H1 (cell line): ENCODE measurements at regions not wholly inside any gene's neighbourhood (a gene's known extent, or its start where the extent isn't known, plus 50 kb on each side); places are given as distances from the start of the nearest gene placed in this dataset.

Source experiments
- EP300 ChIP-seq, 2 experiments: IDR thresholded peaks; 1 replicate in 1 of 2; 2 replicates in 1 of 2; pipeline ENCODE4 v1.6.1; 2011 to 2012; ENCODE audit warnings: low read depth in 2 of 2, low read length in 2 of 2, mild to moderate bottlenecking in 2 of 2, borderline replicate concordance in 1 of 2, inconsistent platforms in 1 of 2, moderate library complexity in 1 of 2
- JUN ChIP-seq: IDR thresholded peaks from 2 replicates; pipeline ENCODE4 v1.6.1; 2011; ENCODE audit warnings: low read depth, mild to moderate bottlenecking, improper control_type of control experiment, low read length
- MAFK ChIP-seq: IDR thresholded peaks from 2 replicates; pipeline ENCODE4 v1.6.1; 2012; ENCODE audit warnings: low read depth, mild to moderate bottlenecking, improper control_type of control experiment, low read length
- POLR2A ChIP-seq, 2 experiments: IDR thresholded peaks; 1 replicate in 1 of 2; 2 replicates in 1 of 2; pipeline ENCODE4 v1.6.1; 2011; ENCODE audit warnings: low read depth in 2 of 2, low read length in 2 of 2, mild to moderate bottlenecking in 2 of 2; ENCODE audit errors: control extremely low read depth in 1 of 2
- POLR2AphosphoS5 ChIP-seq: IDR thresholded peaks from 2 replicates; pipeline ENCODE4 v1.6.1; 2011; ENCODE audit warnings: low read depth, low read length
- RAD21 ChIP-seq, 2 experiments: IDR thresholded peaks in 1 of 2; conservative IDR thresholded peaks in 1 of 2; 2 replicates each; pipeline ENCODE4 v1.6.1; 2011; ENCODE audit warnings: low read depth in 2 of 2, low read length in 2 of 2, improper control_type of control experiment in 1 of 2, inconsistent platforms in 1 of 2, mild to moderate bottlenecking in 1 of 2, moderate library complexity in 1 of 2
- RFX5 ChIP-seq: IDR thresholded peaks from 2 replicates; pipeline ENCODE4 v1.6.1; 2011; ENCODE audit warnings: low read depth, low read length, improper control_type of control experiment, borderline replicate concordance
- TAF1 ChIP-seq: IDR thresholded peaks from 2 replicates; pipeline ENCODE4 v1.6.1; 2011; ENCODE audit warnings: mild to moderate bottlenecking, low read depth, low read length
- TAF7 ChIP-seq: optimal IDR thresholded peaks from 2 replicates; pipeline ENCODE3; 2011; ENCODE audit warnings: low read depth, mild to moderate bottlenecking, inconsistent platforms, low read length, moderate library complexity, borderline replicate concordance
- ZNF274 ChIP-seq: IDR thresholded peaks from 2 replicates; pipeline ENCODE4 v1.7.0; 2012; ENCODE audit warnings: low read length, borderline replicate concordance; ENCODE audit errors: extremely low read depth
- TF ChIP-seq, protein P1 (sequence below), 3 experiments: IDR thresholded peaks; 1 replicate in 2 of 3; 2 replicates in 1 of 3; pipeline versions ENCODE4 v1.5.1 to v1.6.1; 2011; ENCODE audit warnings: low read length in 3 of 3, mild to moderate bottlenecking in 3 of 3, inconsistent platforms in 2 of 3, low read depth in 1 of 3, moderate library complexity in 1 of 3; ENCODE audit not compliant: insufficient read depth in 1 of 3; ENCODE audit errors: control extremely low read depth in 1 of 3
- TF ChIP-seq, protein P2 (sequence below): IDR thresholded peaks from 2 replicates; pipeline ENCODE4 v1.6.1; 2011; ENCODE audit warnings: low read length, improper control_type of control experiment

DNA sequence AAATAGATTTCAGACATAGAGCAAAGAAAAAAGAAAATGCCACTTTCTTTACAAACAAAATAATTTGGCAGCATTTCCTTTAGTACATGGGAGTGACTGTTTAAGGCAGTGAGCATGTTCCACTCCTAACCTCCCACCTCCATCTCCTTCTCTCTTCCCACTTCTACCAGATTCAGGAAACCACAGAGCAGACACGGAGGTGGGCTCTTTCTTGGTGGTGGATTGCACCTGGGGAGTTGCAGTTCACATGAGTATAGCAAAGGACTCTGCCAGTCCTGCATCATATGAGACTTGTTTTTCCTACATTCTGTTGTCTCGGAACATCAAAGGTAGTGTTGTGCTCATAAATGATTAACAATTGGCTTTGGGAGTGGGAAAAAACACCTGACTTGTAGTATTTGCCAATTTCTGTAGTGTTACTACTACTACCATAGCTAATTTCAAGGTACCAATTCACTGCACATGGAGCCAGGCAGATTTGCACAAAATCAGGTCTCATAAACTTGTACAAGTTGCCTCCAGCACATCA is 137.2 kb downstream of the SPP2 start:
- TF ChIP-seq, protein P1, sequence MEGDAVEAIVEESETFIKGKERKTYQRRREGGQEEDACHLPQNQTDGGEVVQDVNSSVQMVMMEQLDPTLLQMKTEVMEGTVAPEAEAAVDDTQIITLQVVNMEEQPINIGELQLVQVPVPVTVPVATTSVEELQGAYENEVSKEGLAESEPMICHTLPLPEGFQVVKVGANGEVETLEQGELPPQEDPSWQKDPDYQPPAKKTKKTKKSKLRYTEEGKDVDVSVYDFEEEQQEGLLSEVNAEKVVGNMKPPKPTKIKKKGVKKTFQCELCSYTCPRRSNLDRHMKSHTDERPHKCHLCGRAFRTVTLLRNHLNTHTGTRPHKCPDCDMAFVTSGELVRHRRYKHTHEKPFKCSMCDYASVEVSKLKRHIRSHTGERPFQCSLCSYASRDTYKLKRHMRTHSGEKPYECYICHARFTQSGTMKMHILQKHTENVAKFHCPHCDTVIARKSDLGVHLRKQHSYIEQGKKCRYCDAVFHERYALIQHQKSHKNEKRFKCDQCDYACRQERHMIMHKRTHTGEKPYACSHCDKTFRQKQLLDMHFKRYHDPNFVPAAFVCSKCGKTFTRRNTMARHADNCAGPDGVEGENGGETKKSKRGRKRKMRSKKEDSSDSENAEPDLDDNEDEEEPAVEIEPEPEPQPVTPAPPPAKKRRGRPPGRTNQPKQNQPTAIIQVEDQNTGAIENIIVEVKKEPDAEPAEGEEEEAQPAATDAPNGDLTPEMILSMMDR (IDR thresholded peaks at IDR 0.05; ENCODE audit: control extremely low read depth in 1 of 3, insufficient read depth in 1 of 3, low read depth in 1 of 3, low read length in 3 of 3): no peak
- TF ChIP-seq TAF1 (no peak), POLR2AphosphoS5 (no peak), POLR2A (IDR thresholded peaks at IDR 0.05; ENCODE audit: control extremely low read depth in 1 of 2, low read depth in 2 of 2, low read length in 2 of 2) (no peak), JUN (no peak), ZNF274 (no peak), RFX5 (no peak), EP300 (IDR thresholded peaks at IDR 0.05; ENCODE audit: borderline replicate concordance in 1 of 2, low read depth in 2 of 2, low read length in 2 of 2) (no peak), TAF7 (no peak), MAFK (no peak), RAD21 (IDR thresholded peaks at IDR 0.05 in 1 of 2, conservative IDR thresholded peaks at IDR 0.05 in 1 of 2; ENCODE audit: low read depth in 2 of 2, low read length in 2 of 2) (no peak)
- TF ChIP-seq, protein P2, sequence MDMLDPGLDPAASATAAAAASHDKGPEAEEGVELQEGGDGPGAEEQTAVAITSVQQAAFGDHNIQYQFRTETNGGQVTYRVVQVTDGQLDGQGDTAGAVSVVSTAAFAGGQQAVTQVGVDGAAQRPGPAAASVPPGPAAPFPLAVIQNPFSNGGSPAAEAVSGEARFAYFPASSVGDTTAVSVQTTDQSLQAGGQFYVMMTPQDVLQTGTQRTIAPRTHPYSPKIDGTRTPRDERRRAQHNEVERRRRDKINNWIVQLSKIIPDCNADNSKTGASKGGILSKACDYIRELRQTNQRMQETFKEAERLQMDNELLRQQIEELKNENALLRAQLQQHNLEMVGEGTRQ: no peak
